ENCODE measurements at regions not wholly inside any gene's neighbourhood (a gene's known extent, or its start where the extent isn't known, plus 50 kb on each side); places are given as distances from the start of the nearest gene placed in this dataset.

- DNase-seq (ENCODE audit: low read depth in 2 of 3, low spot score in 2 of 3): no peak
Measured at GRCh38 chr5:167587772-167588437, 703.5 kb upstream of the WWC1 start.

- no peak for DNase-seq (ENCODE audit: low read depth in 2 of 3, low spot score in 2 of 3)
Measured at GRCh38 chr5:167592114-167592513, 699.3 kb upstream of the WWC1 start.

DNA sequence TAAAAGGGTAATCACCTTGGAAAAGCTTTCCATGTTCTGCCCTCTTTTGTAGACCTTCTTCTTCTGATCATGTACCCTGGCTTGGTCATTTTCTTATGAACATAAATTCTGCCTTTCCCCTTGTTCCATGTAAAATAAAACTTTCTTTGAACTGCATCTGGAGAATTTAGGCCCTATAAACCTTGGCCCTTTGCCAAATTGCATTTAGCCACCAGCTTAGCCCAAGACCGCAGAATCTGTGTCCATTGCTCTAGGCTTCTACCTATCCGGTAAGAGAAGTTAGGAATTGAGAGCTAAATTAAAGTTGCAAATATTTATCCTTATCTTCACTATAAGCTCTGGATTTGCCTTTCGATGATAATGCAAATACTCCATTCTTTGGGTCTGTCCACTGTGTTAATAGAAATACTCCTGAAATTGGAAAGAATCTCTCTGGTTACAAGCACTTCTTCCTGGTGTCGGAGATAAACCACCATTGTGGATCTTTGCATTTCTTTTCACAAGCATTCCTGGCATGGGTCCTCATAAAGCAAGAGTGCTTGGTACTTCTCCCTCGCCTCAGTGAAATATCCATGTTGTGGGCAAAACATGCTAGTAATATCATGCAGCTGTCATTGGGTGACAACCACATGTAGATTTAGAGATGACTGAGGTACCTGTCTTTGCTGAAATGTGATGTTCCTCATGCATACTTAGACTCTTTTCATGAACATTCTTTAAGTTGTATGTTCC, 698.0 kb upstream of the WWC1 start:
- DNase-seq (ENCODE audit: low read depth in 2 of 3, low spot score in 2 of 3): no peak

GRCh38 chr5:167594061-167594435, 697.4 kb upstream of the WWC1 start:
- DNase-seq (ENCODE audit: low read depth in 2 of 3, low spot score in 2 of 3): no peak

- DNase-seq (ENCODE audit: low read depth in 2 of 3, low spot score in 2 of 3): no peak
Measured at GRCh38 chr5:167594750-167595149, 696.7 kb upstream of the WWC1 start.

GRCh38 chr5:167595196-167595595, 696.2 kb upstream of the WWC1 start:
- no peak for DNase-seq (ENCODE audit: low read depth in 2 of 3, low spot score in 2 of 3)

GRCh38 chr5:167598166-167598565, 693.3 kb upstream of the WWC1 start:
- no peak for DNase-seq (ENCODE audit: low read depth in 2 of 3, low spot score in 2 of 3)

GRCh38 chr5:167602067-167602466, 689.4 kb upstream of the WWC1 start:
- DNase-seq (ENCODE audit: low read depth in 2 of 3, low spot score in 2 of 3): no peak

GRCh38 chr5:167603135-167603534, 688.3 kb upstream of the WWC1 start:
- no peak for DNase-seq (ENCODE audit: low read depth in 2 of 3, low spot score in 2 of 3)

GRCh38 chr5:167608390-167609272, 682.8 kb upstream of the WWC1 start:
- DNase-seq (ENCODE audit: low read depth in 2 of 3, low spot score in 2 of 3): no peak

DNA sequence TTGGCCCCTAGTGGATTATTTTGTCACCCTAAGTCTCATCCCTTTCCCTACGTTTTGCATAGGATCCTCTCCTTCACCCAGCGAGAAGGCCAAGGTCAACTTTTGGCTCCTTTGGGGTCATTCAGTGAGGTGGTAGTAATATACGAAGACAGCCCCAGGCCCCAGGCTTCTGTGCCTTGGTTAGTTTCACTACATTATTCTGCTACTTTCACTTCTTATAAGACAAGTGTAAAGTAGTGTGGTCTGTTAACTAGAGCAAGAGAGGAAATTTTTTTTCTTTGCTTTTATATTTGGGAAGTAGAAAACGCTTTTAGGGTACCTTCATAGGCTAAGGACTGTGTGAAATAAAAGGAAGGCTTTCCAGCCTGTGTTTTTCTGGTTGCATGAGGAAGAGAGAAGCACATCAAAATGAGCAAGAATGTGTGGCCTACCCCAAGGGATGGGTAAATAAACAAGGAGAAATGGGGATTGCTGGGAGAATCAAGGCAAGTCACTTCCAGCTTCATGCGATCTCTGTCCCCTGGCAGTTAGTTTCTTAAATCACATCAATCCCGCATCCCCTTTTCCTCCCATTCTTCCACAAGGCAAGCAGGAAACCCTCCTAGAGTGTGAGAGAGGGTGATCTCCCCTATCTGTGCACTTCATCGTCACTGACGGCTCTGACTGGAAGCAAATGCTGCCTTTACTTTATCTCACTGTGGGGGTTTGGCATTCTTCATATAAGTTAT, 677.0 kb upstream of the WWC1 start:
- no peak for DNase-seq (ENCODE audit: low read depth in 2 of 3, low spot score in 2 of 3)

GRCh38 chr5:167616043-167616890, 675.2 kb upstream of the WWC1 start:
- no peak for DNase-seq (ENCODE audit: low read depth in 2 of 3, low spot score in 2 of 3)

- no peak for DNase-seq (ENCODE audit: low read depth in 2 of 3, low spot score in 2 of 3)
Measured at GRCh38 chr5:167623354-167623753, 668.1 kb upstream of the WWC1 start.

DNA sequence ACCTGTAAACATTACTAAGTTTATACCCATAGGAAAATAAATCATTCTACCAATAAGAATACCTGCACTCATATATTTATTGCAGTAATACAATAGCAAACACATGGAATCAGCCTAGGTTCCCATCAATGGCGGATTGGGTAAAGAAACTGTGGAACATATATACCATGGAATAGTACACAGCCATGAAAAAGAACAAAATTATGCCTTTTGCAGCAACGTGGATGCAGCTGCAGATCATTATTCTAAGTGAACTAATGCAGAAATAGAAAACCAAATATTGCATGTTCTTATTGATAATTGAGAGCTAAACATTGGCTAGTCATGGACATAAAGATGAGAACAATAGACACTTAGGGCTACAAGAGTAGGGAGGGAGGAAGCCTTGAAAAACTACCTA, 667.4 kb upstream of the WWC1 start:
- DNase-seq (ENCODE audit: low read depth in 2 of 3, low spot score in 2 of 3): no peak

GRCh38 chr5:167626341-167627123, 664.9 kb upstream of the WWC1 start:
- DNase-seq (ENCODE audit: low read depth in 2 of 3, low spot score in 2 of 3): no peak

- DNase-seq (ENCODE audit: low read depth in 2 of 3, low spot score in 2 of 3): no peak
Measured at GRCh38 chr5:167629634-167630033, 661.8 kb upstream of the WWC1 start.

DNA sequence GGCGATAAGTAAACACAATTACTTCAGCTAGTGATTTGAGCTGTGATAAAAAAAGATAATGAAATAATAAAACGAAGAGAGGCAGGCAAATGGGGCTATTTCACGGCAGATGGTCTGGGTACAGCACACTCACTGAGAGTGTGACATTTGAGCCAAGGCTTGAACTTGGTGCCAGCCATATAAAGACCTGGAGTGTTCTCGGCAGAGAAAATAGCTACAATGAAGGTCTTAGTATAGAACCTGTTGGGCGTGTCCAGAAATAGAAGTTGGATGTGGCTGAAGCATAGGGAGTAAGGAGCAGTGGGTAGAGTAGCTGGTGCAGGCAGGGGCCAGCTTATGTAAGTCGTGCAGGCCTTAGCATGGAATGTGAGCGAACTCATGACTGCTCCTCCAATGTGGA, 660.3 kb upstream of the WWC1 start:
- DNase-seq (ENCODE audit: low read depth in 2 of 3, low spot score in 2 of 3): no peak

DNA sequence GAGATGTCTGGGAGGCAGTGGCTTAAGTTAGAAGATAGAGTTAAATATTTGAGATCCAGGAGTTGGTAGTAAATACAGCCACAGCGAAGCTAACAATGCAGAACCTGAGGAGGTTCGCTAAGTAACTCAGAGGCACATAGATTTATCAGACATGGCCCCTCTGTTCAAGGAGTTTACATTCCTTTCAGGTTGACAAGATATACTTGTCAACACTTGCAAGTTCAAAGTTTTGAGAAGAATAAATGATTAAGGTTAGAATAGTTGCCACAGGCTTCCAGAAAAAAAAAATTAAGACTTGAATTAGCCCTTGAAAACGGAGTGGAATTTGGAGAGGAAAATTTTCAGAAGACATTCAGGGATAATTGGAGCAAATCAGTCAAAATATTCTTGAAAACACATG, 658.3 kb upstream of the WWC1 start:
- DNase-seq (ENCODE audit: low read depth in 2 of 3, low spot score in 2 of 3): no peak

DNA sequence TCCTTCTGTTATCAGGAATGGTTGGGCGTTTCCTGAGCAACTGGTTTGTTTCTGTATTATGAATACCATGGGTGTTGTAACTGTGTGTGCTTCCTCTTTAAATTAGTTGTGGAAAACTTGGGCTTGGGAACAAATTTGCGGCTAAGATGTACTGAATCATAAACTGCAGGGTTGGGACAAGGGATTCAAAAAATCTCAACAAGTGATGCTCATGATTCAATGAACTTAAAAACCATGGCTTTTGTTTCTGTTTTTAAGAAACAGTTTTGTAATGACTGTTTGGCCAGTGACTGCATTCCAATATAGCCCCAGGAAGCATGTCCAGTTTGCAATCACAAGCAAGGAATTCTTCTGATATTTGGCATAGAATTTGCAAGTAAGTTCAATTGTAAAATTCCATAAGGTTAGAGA, 657.5 kb upstream of the WWC1 start:
- no peak for DNase-seq (ENCODE audit: low read depth in 2 of 3, low spot score in 2 of 3)

Measured in hematopoietic multipotent progenitor cell (in vitro differentiated cells).